22Rv1 (cell line): ENCODE measurements at regions not wholly inside any gene's neighbourhood (a gene's known extent, or its start where the extent isn't known, plus 50 kb on each side); places are given as distances from the start of the nearest gene placed in this dataset.

Experiments used
- ZFX ChIP-seq: fragments of 450-650 bp; IDR thresholded peaks from 2 replicates; pipeline ENCODE4 v1.6.1; 2017; ENCODE audit warnings: antibody characterized with exemption, borderline replicate concordance
- TF ChIP-seq, protein P1 (sequence below): fragments of 450-650 bp; IDR thresholded peaks from 2 replicates; pipeline ENCODE4 v1.5.1; 2017; ENCODE audit warnings: mild to moderate bottlenecking

GRCh38 chr13:60838581-60838980 lies 441.6 kb downstream of the TDRD3 start:
- TF ChIP-seq, protein P1, sequence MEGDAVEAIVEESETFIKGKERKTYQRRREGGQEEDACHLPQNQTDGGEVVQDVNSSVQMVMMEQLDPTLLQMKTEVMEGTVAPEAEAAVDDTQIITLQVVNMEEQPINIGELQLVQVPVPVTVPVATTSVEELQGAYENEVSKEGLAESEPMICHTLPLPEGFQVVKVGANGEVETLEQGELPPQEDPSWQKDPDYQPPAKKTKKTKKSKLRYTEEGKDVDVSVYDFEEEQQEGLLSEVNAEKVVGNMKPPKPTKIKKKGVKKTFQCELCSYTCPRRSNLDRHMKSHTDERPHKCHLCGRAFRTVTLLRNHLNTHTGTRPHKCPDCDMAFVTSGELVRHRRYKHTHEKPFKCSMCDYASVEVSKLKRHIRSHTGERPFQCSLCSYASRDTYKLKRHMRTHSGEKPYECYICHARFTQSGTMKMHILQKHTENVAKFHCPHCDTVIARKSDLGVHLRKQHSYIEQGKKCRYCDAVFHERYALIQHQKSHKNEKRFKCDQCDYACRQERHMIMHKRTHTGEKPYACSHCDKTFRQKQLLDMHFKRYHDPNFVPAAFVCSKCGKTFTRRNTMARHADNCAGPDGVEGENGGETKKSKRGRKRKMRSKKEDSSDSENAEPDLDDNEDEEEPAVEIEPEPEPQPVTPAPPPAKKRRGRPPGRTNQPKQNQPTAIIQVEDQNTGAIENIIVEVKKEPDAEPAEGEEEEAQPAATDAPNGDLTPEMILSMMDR = no peak
- TF ChIP-seq ZFX = no peak
